GM12878 (cell line): ENCODE measurements at regions not wholly inside any gene's neighbourhood (a gene's known extent, or its start where the extent isn't known, plus 50 kb on each side); places are given as distances from the start of the nearest gene placed in this dataset.
"Not testable (repeated sequence)": the region's sequence is repeated elsewhere in the genome, so short reads cannot be mapped to it uniquely, and the experiment has no call there.

Experiments
- ATAC-seq: fragments of 200-7000 bp; cut with Tn5 transposase; 3 replicates; pipeline ENCODE4 v1.9.1; 2020; ENCODE audit warnings: mild to moderate bottlenecking, moderate library complexity
- BruUV-seq: library from RNA; stranded (reverse); fragments of 400-500 nt; replicated peaks from 2 replicates; lab custom pipeline; 2021; lab: Mats Ljungman, UMichigan
- CTCF ChIA-PET: fragments of 300-600 bp; sonication (Branson Sonifier 250); formaldehyde crosslinking; extraction: SDS; loops from one replicate; lab custom pipeline; 2021; ENCODE audit warnings: inconsistent platforms; lab: Yijun Ruan, JAX
- POLR2A ChIA-PET: fragments of 350-600 bp; formaldehyde crosslinking; extraction: SDS; loops from one replicate; lab custom pipeline; 2021; ENCODE audit warnings: inconsistent platforms; lab: Charles Lee
- RAD21 ChIA-PET: fragments of 300-600 bp; sonication (Branson Sonifier 250); formaldehyde crosslinking; loops from one replicate; lab custom pipeline; 2023; ENCODE audit warnings: antibody characterized with exemption; ENCODE audit not compliant: unreplicated experiment; lab: Charles Lee
- SMC1A ChIA-PET: fragments of 300-600 bp; sonication (Branson Sonifier 250); formaldehyde crosslinking; loops from one replicate; lab custom pipeline; 2023; ENCODE audit not compliant: unreplicated experiment, uncharacterized antibody; lab: Charles Lee
- DNase-seq: peaks from one replicate; pipeline ENCODE4 v3.0.0-alpha.2; 2011; ENCODE audit warnings: low read depth, low spot score
- FAIRE-seq: peaks from 3 replicates; lab custom pipeline; 2011; peaks lifted over from hg19 to GRCh38; lab: Jason Lieb, UNC
- H2AFZ ChIP-seq: 2 replicates; pipeline ENCODE4 v1.6.0; 2011; ENCODE audit warnings: low read depth, low read length, control low read depth; ENCODE audit not compliant: control insufficient read depth
- H3K27ac ChIP-seq: 2 replicates; pipeline ENCODE4 v1.5.1; 2011; ENCODE audit warnings: control low read depth; ENCODE audit not compliant: control insufficient read depth, insufficient read depth
- H3K27me3 ChIP-seq, 2 experiments: replicated peaks in 1 of 2; 2 replicates each; pipeline versions ENCODE4 v1.6.0 to v1.6.1; 2011; ENCODE audit warnings: low read length in 1 of 2; ENCODE audit not compliant: control insufficient read depth in 2 of 2, insufficient read depth in 2 of 2
- H3K36me3 ChIP-seq, 2 experiments: 2 replicates each; pipeline ENCODE4 v1.5.1; 2011; ENCODE audit warnings: low read length in 1 of 2; ENCODE audit not compliant: control insufficient read depth in 2 of 2, insufficient read depth in 2 of 2
- H3K4me1 ChIP-seq: 2 replicates; pipeline ENCODE4 v1.6.1; 2011; ENCODE audit warnings: mild to moderate bottlenecking, low read length, moderate library complexity, mixed read lengths; ENCODE audit not compliant: control insufficient read depth, insufficient read depth
- H3K4me2 ChIP-seq: 2 replicates; pipeline ENCODE4 v1.6.0; 2011; ENCODE audit warnings: control low read depth; ENCODE audit not compliant: control insufficient read depth, insufficient read depth
- H3K4me3 ChIP-seq: fragments of 200-600 bp; sonication (generic); 2 replicates; pipeline ENCODE4 v1.5.1; 2016
- H3K79me2 ChIP-seq: 2 replicates; pipeline ENCODE4 v1.6.0; 2011; ENCODE audit warnings: low read length; ENCODE audit not compliant: control insufficient read depth, insufficient read depth
- H3K9ac ChIP-seq: 2 replicates; pipeline ENCODE4 v1.8.0; 2011; ENCODE audit warnings: low read length, control low read depth, mixed read lengths; ENCODE audit not compliant: control insufficient read depth, insufficient read depth
- H3K9me3 ChIP-seq: replicated peaks from 3 replicates; pipeline ENCODE4 v1.5.1; 2011; ENCODE audit warnings: mild to moderate bottlenecking, low read length; ENCODE audit not compliant: control insufficient read depth, insufficient read depth
- H4K20me1 ChIP-seq: 2 replicates; pipeline ENCODE4 v1.6.0; 2011; ENCODE audit not compliant: control insufficient read depth, insufficient read depth
- WGBS: methylation state at CpG from one replicate; pipeline ENCODE4 v1.1.6; 2016; ENCODE audit warnings: low lambda C conversion rate; ENCODE audit not compliant: insufficient replicate concordance, insufficient coverage; ENCODE audit errors: missing lambda C conversion rate; 5-methylcytosine and 5-hydroxymethylcytosine counted together
- in situ Hi-C: fragments of 300-500 bp; cut with MboI; formaldehyde crosslinking; loops from 9 replicates; pipeline ENCODE4 v1.14.3; 2018; ENCODE audit warnings: mixed read lengths
- intact Hi-C: fragments of 100-400 bp; cut with micrococcal nuclease; formaldehyde crosslinking; loops from one replicate; pipeline ENCODE4 v1.14.2; 2022; ENCODE audit not compliant: unreplicated experiment

DNA sequence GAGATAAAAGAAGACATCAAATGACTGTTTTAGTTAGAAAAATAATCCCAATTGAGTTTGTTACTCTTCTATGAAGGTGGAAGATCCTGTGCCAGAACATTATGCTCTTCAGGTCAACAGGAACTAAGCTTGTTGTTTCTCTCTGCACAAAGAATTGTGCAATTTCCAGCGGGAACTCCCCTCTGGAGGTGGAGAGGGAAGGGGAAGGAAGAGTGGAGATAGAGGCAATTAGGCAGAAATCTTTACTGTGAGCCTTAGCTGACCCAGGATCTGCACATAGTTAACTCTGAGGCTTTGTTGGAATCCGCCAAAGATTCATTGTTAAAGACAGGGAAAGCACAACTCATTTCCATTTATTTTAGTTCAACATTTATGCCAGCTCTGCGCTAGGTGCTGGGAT is 77.3 kb downstream of the SRGAP2 start:
- not testable (repeated sequence) for FAIRE-seq

GRCh38 chr1:206281912-206282654 is 78.7 kb downstream of the SRGAP2 start:
- WGBS, result no CpG with 5 or more reads among the region's 2 CpGs
- FAIRE-seq, RAD21 ChIA-PET, DNase-seq, SMC1A ChIA-PET, H3K4me3 ChIP-seq, H3K4me1 ChIP-seq, H3K27me3 ChIP-seq, in situ Hi-C loops, H3K79me2 ChIP-seq, H3K9me3 ChIP-seq, intact Hi-C loops, H4K20me1 ChIP-seq, BruUV-seq, H3K4me2 ChIP-seq, H2AFZ ChIP-seq, CTCF ChIA-PET, H3K36me3 ChIP-seq, H3K27ac ChIP-seq, H3K9ac ChIP-seq, POLR2A ChIA-PET: not testable (repeated sequence)
- ATAC-seq, result peak; percentile 91

More for the DNA sequence above, 77.3 kb downstream of the SRGAP2 start:
- H4K20me1 ChIP-seq, H3K79me2 ChIP-seq, in situ Hi-C loops, ATAC-seq, DNase-seq, RAD21 ChIA-PET, H3K9me3 ChIP-seq, H2AFZ ChIP-seq, SMC1A ChIA-PET, H3K27me3 ChIP-seq, H3K9ac ChIP-seq, CTCF ChIA-PET, H3K4me2 ChIP-seq, intact Hi-C loops, H3K4me1 ChIP-seq, POLR2A ChIA-PET, H3K4me3 ChIP-seq, H3K36me3 ChIP-seq, H3K27ac ChIP-seq, BruUV-seq: not testable (repeated sequence)
- WGBS, result 100% methylated on average over 1 of the region's 3 CpGs

GRCh38 chr1:206285024-206285960 is 82.0 kb downstream of the SRGAP2 start:
- RAD21 ChIA-PET, H4K20me1 ChIP-seq, H3K9ac ChIP-seq, intact Hi-C loops, H3K27me3 ChIP-seq, SMC1A ChIA-PET, ATAC-seq, H3K4me3 ChIP-seq, H3K27ac ChIP-seq, in situ Hi-C loops, H2AFZ ChIP-seq, FAIRE-seq, DNase-seq, CTCF ChIA-PET, H3K9me3 ChIP-seq, POLR2A ChIA-PET, H3K4me1 ChIP-seq, H3K4me2 ChIP-seq, H3K79me2 ChIP-seq, H3K36me3 ChIP-seq, BruUV-seq: not testable (repeated sequence)
- WGBS, result 90% methylated on average over 6 of the region's 10 CpGs
